Mesenchymal stem cell (in vitro differentiated cells and primary cell): ENCODE measurements at regions not wholly inside any gene's neighbourhood (a gene's known extent, or its start where the extent isn't known, plus 50 kb on each side); places are given as distances from the start of the nearest gene placed in this dataset.

Experiments
- DNase-seq: peaks from one replicate; pipeline ENCODE4 v3.0.0-alpha.2; 2013
- H2AFZ ChIP-seq: one replicate; pipeline ENCODE4 v1.6.1; 2013; ENCODE audit warnings: low read depth, mild to moderate bottlenecking, control low read depth, inconsistent platforms, low read length, moderate library complexity
- H2AK5ac ChIP-seq: 2 replicates; pipeline ENCODE4 v1.6.1; 2013; ENCODE audit warnings: low read length, moderate library complexity, mild to moderate bottlenecking, inconsistent platforms; ENCODE audit not compliant: severe bottlenecking
- H2BK120ac ChIP-seq: one replicate; pipeline ENCODE4 v1.6.1; 2013; ENCODE audit warnings: low read depth, mild to moderate bottlenecking, inconsistent platforms, low read length, moderate library complexity
- H2BK12ac ChIP-seq, 2 experiments: one replicate each; pipeline ENCODE4 v1.6.1; 2013; ENCODE audit warnings: inconsistent platforms in 2 of 2, low read length in 2 of 2, mild to moderate bottlenecking in 2 of 2, moderate library complexity in 2 of 2, control low read depth in 1 of 2
- H2BK15ac ChIP-seq: one replicate; pipeline ENCODE4 v1.6.1; 2013; ENCODE audit warnings: mild to moderate bottlenecking, low read depth, inconsistent platforms; ENCODE audit not compliant: poor library complexity, severe bottlenecking
- H2BK5ac ChIP-seq: 2 replicates; pipeline ENCODE4 v1.6.1; 2013; ENCODE audit warnings: low read depth, mild to moderate bottlenecking, low read length, control low read depth, inconsistent platforms; ENCODE audit not compliant: poor library complexity, severe bottlenecking
- H3K14ac ChIP-seq, 2 experiments: one replicate each; pipeline ENCODE4 v1.6.1; 2013; ENCODE audit warnings: inconsistent platforms in 2 of 2, low read length in 2 of 2, control low read depth in 1 of 2, mild to moderate bottlenecking in 1 of 2, moderate library complexity in 1 of 2
- H3K18ac ChIP-seq, 2 experiments: one replicate each; pipeline ENCODE4 v1.6.1; 2013; ENCODE audit warnings: inconsistent platforms in 2 of 2, low read length in 2 of 2, control low read depth in 1 of 2, low read depth in 1 of 2, mild to moderate bottlenecking in 1 of 2
- H3K23ac ChIP-seq, 2 experiments: one replicate each; pipeline ENCODE4 v1.6.1; 2013; ENCODE audit warnings: inconsistent platforms in 2 of 2, low read length in 2 of 2, mild to moderate bottlenecking in 2 of 2, moderate library complexity in 2 of 2, control low read depth in 1 of 2
- H3K27ac ChIP-seq: 2 replicates; pipeline ENCODE4 v1.5.1; 2013; ENCODE audit warnings: mild to moderate bottlenecking, moderate library complexity, low read length, control low read depth, inconsistent platforms; ENCODE audit not compliant: poor library complexity, severe bottlenecking
- H3K27me3 ChIP-seq, 2 experiments: 2 replicates each; pipeline versions ENCODE4 v1.6.1 to v1.7.0; 2013; ENCODE audit warnings: low read length in 2 of 2, mild to moderate bottlenecking in 2 of 2, moderate library complexity in 2 of 2, control low read depth in 1 of 2, inconsistent platforms in 1 of 2; ENCODE audit not compliant: control insufficient read depth in 1 of 2, insufficient read depth in 1 of 2
- H3K36me3 ChIP-seq, 2 experiments: 2 replicates each; pipeline versions ENCODE4 v1.6.1 to v1.7.0; 2013; ENCODE audit warnings: low read length in 2 of 2, control low read depth in 1 of 2, inconsistent platforms in 1 of 2, low read depth in 1 of 2, mild to moderate bottlenecking in 1 of 2; ENCODE audit not compliant: insufficient read depth in 2 of 2, control insufficient read depth in 1 of 2
- H3K4ac ChIP-seq, 2 experiments: one replicate each; pipeline ENCODE4 v1.6.1; 2013; ENCODE audit warnings: inconsistent platforms in 2 of 2, low read length in 2 of 2, mild to moderate bottlenecking in 2 of 2, moderate library complexity in 2 of 2, control low read depth in 1 of 2, low read depth in 1 of 2
- H3K4me1 ChIP-seq: 2 replicates; pipeline ENCODE4 v1.6.1; 2013; ENCODE audit warnings: low read depth, low read length, control low read depth; ENCODE audit not compliant: control insufficient read depth, insufficient read depth
- H3K4me2 ChIP-seq: 2 replicates; pipeline ENCODE4 v1.6.1; 2013; ENCODE audit warnings: low read length, mild to moderate bottlenecking, inconsistent platforms; ENCODE audit not compliant: poor library complexity, severe bottlenecking
- H3K4me3 ChIP-seq, 2 experiments: 2 replicates each; pipeline versions ENCODE4 v1.5.1 to v1.7.0; 2013; ENCODE audit warnings: low read length in 2 of 2, mild to moderate bottlenecking in 2 of 2, control low read depth in 1 of 2, low read depth in 1 of 2; ENCODE audit not compliant: insufficient read depth in 1 of 2
- H3K79me1 ChIP-seq: replicated peaks from 2 replicates; pipeline ENCODE4 v1.6.1; 2013; ENCODE audit warnings: mild to moderate bottlenecking, control low read depth, low read length, inconsistent platforms; ENCODE audit not compliant: poor library complexity, severe bottlenecking
- H3K9ac ChIP-seq: 2 replicates; pipeline ENCODE4 v1.7.0; 2013; ENCODE audit warnings: mild to moderate bottlenecking, low read length, moderate library complexity
- H3K9me3 ChIP-seq: 2 replicates; pipeline ENCODE4 v1.7.0; 2013; ENCODE audit warnings: mild to moderate bottlenecking, low read length; ENCODE audit not compliant: control insufficient read depth
- H4K8ac ChIP-seq: one replicate; pipeline ENCODE4 v1.6.1; 2013; ENCODE audit warnings: inconsistent platforms, mild to moderate bottlenecking, low read length, moderate library complexity
- H4K91ac ChIP-seq: one replicate; pipeline ENCODE4 v1.6.1; 2013; ENCODE audit warnings: mild to moderate bottlenecking, low read length, inconsistent platforms
- WGBS: methylation state at CpG from one replicate; pipeline ENCODE4 v1.1.7; 2013; ENCODE audit warnings: mixed read lengths; 5-methylcytosine and 5-hydroxymethylcytosine counted together

DNA sequence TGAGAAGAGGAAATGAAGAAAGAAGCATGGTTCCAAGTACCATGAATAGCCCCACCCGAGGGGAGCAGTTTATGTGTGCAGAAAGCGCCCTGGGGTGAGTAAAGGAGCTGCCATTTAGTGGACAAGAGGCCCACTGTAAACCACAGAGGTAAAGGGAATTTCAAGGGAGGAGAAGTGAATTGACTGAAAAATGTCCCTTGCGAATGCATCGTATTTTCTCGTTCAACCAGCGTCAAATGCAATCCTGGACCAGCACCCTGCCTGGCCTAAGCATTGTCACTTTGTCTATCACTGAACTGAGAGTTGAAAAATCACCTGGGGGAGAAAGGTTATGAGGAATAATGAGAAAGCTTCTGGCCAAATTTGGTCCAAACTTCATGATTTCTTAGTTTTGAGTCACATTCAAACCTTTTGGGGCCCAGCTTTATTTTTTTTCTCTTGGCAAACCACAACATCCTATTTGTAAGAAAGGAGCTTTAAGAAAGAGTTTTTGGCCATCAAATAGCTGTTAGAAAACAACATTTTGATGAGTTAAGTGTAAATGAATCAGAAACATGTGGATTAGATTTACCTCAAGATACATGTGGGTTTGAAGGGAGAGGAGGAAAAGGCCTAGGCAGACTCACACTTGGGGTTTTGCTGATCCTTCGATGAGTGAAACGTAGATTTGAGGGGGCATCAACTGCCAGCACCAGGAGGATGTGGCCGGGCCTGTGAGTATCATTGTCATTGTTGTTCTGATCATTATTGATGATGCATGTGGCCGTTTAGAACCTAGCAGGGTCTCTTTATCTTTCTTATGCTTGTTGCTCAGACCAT lies 214.0 kb downstream of the CLIC5 start:
- no peak overlapping the region for H2BK5ac ChIP-seq
- no peak overlapping the region for H2BK15ac ChIP-seq
- WGBS: 80% methylated on average over 9 of the region's 10 CpGs
- no peak for DNase-seq
- H3K23ac ChIP-seq: no peak overlapping the region
- H3K9me3 ChIP-seq: no peaks in the 10 kb centered on the region
- no peak overlapping the region for H3K14ac ChIP-seq
- H3K36me3 ChIP-seq: no peaks in the 10 kb centered on the region
- no peak overlapping the region for H2BK120ac ChIP-seq
- no peak overlapping the region for H3K27ac ChIP-seq
- no peak overlapping the region for H3K18ac ChIP-seq
- no peak overlapping the region for H3K4me2 ChIP-seq
- no peak overlapping the region for H3K9ac ChIP-seq
- no peaks in the 10 kb centered on the region for H3K4me1 ChIP-seq
- no peaks in the 10 kb centered on the region for H3K79me1 ChIP-seq
- no peak overlapping the region for H2BK12ac ChIP-seq
- no peak overlapping the region for H3K4me3 ChIP-seq
- no peaks in the 10 kb centered on the region for H3K27me3 ChIP-seq
- H4K8ac ChIP-seq: no peak overlapping the region
- H2AK5ac ChIP-seq: no peak overlapping the region
- no peak overlapping the region for H3K4ac ChIP-seq
- no peak overlapping the region for H4K91ac ChIP-seq
- no peak overlapping the region for H2AFZ ChIP-seq

DNA sequence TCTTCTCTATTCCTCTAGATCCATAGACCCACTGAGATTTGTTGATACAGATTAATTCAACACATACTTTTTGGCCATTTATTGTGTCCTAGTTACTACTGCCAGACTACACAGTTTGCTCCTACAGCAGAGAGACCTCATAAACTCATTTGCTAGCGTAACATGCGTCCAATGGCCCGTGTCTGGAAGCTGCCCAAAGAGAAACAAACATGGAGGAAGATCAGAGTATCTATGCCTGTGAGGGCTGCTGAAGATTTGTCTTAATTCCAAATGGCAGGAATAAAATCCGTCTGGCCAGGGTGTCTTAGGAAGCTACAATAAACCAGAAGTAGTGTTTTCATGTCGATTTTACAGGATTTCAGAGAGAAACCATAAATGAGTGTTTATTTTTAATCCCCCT lies 214.7 kb downstream of the CLIC5 start:
- H2BK120ac ChIP-seq: no peak overlapping the region
- no peak overlapping the region for H3K4me3 ChIP-seq
- no peak overlapping the region for H2BK5ac ChIP-seq
- H3K36me3 ChIP-seq: no peaks in the 10 kb centered on the region
- 45% methylated on average over 5 of the region's 5 CpGs for WGBS
- no peaks in the 10 kb centered on the region for H3K27me3 ChIP-seq
- H3K79me1 ChIP-seq: no peaks in the 10 kb centered on the region
- no peak overlapping the region for H3K27ac ChIP-seq
- no peak overlapping the region for H4K8ac ChIP-seq
- no peak overlapping the region for H2BK12ac ChIP-seq
- H3K9ac ChIP-seq: no peak overlapping the region
- no peak overlapping the region for H3K23ac ChIP-seq
- DNase-seq: no peak
- H3K18ac ChIP-seq: no peak overlapping the region
- H4K91ac ChIP-seq: no peak overlapping the region
- no peak overlapping the region for H3K14ac ChIP-seq
- no peak overlapping the region for H2BK15ac ChIP-seq
- H3K4me2 ChIP-seq: no peak overlapping the region
- H3K9me3 ChIP-seq: no peaks in the 10 kb centered on the region
- no peaks in the 10 kb centered on the region for H3K4me1 ChIP-seq
- no peak overlapping the region for H2AFZ ChIP-seq
- no peak overlapping the region for H3K4ac ChIP-seq
- no peak overlapping the region for H2AK5ac ChIP-seq

DNA sequence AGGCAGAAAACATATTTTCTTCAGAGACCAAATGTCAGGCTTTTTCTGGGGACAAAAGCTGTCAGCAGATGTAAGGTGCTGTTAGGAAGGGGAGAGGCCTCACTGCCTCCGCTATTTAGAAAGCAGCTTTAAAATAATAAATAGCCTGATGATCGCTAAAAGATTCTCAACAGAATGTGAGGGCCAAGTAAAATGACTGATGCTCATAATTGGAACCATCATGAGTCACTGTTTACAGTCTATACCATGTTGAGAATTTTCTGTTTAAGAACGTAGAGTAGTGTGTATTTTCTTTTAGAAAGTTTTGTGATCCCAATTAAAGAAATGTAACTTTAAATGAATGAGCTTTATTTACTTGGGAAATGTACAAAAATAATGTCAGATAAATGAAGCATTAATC lies 220.0 kb downstream of the CLIC5 start:
- H3K9ac ChIP-seq: no peak overlapping the region
- H2BK12ac ChIP-seq: no peak overlapping the region
- H3K4ac ChIP-seq: no peak overlapping the region
- no peak overlapping the region for H2BK5ac ChIP-seq
- H3K79me1 ChIP-seq: no peaks in the 10 kb centered on the region
- H3K4me1 ChIP-seq: peaks cover 3% of the 10 kb centered on the region
- H3K4me3 ChIP-seq: no peak overlapping the region
- H4K91ac ChIP-seq: no peak overlapping the region
- no peaks in the 10 kb centered on the region for H3K27me3 ChIP-seq
- WGBS: 91% methylated on average over 3 of the region's 3 CpGs
- no peak overlapping the region for H4K8ac ChIP-seq
- no peak overlapping the region for H3K18ac ChIP-seq
- no peak overlapping the region for H3K4me2 ChIP-seq
- no peaks in the 10 kb centered on the region for H3K9me3 ChIP-seq
- no peak overlapping the region for H2BK15ac ChIP-seq
- no peak overlapping the region for H3K14ac ChIP-seq
- H2BK120ac ChIP-seq: no peak overlapping the region
- H3K36me3 ChIP-seq: no peaks in the 10 kb centered on the region
- no peak overlapping the region for H3K27ac ChIP-seq
- no peak overlapping the region for H2AFZ ChIP-seq
- no peak overlapping the region for H3K23ac ChIP-seq
- no peak overlapping the region for H2AK5ac ChIP-seq
- no peak for DNase-seq

DNA sequence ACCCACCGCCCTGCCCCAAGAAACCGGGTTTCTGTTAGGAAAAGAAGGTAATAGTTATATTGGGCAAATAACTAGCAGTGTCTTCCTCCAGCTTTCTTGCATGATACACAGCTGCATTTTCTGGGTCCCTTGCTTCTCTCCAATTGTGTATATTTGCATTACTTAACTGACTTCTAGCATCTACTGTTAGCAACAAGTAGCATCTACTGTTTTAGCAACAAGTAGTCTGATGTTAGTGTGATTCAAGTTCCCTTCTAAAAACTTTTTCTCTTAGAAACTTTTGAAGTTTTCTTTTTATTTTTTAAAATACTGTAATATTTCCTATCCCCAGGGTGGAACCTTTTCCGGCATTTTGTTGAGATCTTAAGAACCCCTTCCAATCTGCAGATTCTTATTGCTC lies 221.2 kb downstream of the CLIC5 start:
- H2BK15ac ChIP-seq: no peak overlapping the region
- no peak overlapping the region for H3K4me2 ChIP-seq
- H3K4me3 ChIP-seq: no peak overlapping the region
- no peak for DNase-seq
- H3K4me1 ChIP-seq: peaks cover 3% of the 10 kb centered on the region
- H2AK5ac ChIP-seq: no peak overlapping the region
- H2BK120ac ChIP-seq: no peak overlapping the region
- H3K27ac ChIP-seq: no peak overlapping the region
- H3K9me3 ChIP-seq: no peaks in the 10 kb centered on the region
- WGBS: 86% methylated on average over 3 of the region's 3 CpGs
- no peak overlapping the region for H3K9ac ChIP-seq
- no peak overlapping the region for H4K91ac ChIP-seq
- no peak overlapping the region for H3K18ac ChIP-seq
- H3K27me3 ChIP-seq: no peaks in the 10 kb centered on the region
- no peak overlapping the region for H3K23ac ChIP-seq
- H2BK5ac ChIP-seq: no peak overlapping the region
- H3K79me1 ChIP-seq: no peaks in the 10 kb centered on the region
- H2BK12ac ChIP-seq: no peak overlapping the region
- H2AFZ ChIP-seq: no peak overlapping the region
- H4K8ac ChIP-seq: no peak overlapping the region
- no peaks in the 10 kb centered on the region for H3K36me3 ChIP-seq
- no peak overlapping the region for H3K4ac ChIP-seq
- no peak overlapping the region for H3K14ac ChIP-seq
